ENCODE measurements at regions not wholly inside any gene's neighbourhood (a gene's known extent, or its start where the extent isn't known, plus 50 kb on each side); places are given as distances from the start of the nearest gene placed in this dataset.

DNA sequence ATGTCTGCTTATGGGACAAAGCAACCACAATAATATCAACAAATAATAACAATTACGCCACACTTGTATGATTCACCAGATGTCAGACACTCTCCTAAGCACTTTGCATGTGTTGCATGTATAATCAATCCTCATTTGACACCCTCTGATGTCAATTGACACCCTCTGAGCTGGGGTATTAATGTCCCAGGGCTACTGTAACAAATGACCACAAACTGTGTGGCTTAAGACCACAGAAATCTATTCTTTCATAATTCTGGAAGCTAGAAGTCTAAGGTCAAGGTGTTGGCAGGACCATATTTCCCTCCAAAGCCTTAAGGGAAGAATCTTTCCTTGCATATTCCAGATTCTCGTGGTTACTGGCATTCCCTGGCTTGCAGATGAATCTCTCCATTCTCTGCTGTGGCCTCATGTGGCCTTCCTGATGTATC lies 112.7 kb downstream of the NPIPB5 start:
- TF ChIP-seq, protein P1, sequence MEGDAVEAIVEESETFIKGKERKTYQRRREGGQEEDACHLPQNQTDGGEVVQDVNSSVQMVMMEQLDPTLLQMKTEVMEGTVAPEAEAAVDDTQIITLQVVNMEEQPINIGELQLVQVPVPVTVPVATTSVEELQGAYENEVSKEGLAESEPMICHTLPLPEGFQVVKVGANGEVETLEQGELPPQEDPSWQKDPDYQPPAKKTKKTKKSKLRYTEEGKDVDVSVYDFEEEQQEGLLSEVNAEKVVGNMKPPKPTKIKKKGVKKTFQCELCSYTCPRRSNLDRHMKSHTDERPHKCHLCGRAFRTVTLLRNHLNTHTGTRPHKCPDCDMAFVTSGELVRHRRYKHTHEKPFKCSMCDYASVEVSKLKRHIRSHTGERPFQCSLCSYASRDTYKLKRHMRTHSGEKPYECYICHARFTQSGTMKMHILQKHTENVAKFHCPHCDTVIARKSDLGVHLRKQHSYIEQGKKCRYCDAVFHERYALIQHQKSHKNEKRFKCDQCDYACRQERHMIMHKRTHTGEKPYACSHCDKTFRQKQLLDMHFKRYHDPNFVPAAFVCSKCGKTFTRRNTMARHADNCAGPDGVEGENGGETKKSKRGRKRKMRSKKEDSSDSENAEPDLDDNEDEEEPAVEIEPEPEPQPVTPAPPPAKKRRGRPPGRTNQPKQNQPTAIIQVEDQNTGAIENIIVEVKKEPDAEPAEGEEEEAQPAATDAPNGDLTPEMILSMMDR (IDR thresholded peaks at IDR 0.05): no peak
- no peak for TF ChIP-seq POLR2A (IDR thresholded peaks at IDR 0.05)
